ENCODE measurements at regions not wholly inside any gene's neighbourhood (a gene's known extent, or its start where the extent isn't known, plus 50 kb on each side); places are given as distances from the start of the nearest gene placed in this dataset.

DNA sequence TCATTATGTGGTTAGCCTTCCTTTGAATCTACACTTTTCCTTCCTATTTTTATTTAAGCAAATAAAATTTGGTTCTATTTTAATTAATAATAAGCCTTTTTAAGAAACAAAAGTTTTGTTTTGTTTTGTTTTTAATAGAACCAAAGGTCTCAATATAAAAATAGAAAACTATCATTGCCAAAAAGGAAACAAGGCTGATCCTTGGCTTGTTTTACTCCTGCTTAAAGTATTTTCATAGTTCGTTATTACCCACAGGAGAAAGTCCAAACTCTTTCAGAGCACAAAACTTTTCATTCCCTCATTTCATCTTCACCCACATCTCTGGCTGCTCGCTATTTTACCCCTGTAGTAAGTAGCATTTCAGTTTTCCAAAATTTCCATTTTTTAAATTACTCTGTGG lies 374.8 kb downstream of the SEMA3D start:
- DNase-seq: no peak
- H3K36me3 ChIP-seq: no peaks in the 10 kb centered on the region
- intact Hi-C loops (cut with DNase I): no loop called here
- no peaks in the 10 kb centered on the region for H3K27me3 ChIP-seq
- no peaks in the 10 kb centered on the region for H3K4me1 ChIP-seq (ENCODE audit: insufficient read depth)
- 4 to 16% (median 4%) methylated on average over 2 of the region's 2 CpGs for WGBS, 3 donors
- TF ChIP-seq, protein P1, sequence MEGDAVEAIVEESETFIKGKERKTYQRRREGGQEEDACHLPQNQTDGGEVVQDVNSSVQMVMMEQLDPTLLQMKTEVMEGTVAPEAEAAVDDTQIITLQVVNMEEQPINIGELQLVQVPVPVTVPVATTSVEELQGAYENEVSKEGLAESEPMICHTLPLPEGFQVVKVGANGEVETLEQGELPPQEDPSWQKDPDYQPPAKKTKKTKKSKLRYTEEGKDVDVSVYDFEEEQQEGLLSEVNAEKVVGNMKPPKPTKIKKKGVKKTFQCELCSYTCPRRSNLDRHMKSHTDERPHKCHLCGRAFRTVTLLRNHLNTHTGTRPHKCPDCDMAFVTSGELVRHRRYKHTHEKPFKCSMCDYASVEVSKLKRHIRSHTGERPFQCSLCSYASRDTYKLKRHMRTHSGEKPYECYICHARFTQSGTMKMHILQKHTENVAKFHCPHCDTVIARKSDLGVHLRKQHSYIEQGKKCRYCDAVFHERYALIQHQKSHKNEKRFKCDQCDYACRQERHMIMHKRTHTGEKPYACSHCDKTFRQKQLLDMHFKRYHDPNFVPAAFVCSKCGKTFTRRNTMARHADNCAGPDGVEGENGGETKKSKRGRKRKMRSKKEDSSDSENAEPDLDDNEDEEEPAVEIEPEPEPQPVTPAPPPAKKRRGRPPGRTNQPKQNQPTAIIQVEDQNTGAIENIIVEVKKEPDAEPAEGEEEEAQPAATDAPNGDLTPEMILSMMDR (IDR thresholded peaks at IDR 0.05): no peak
- no peak overlapping the region for H3K4me3 ChIP-seq
- H3K9me3 ChIP-seq: no peaks in the 10 kb centered on the region
- H3K27ac ChIP-seq: no peak overlapping the region

DNA sequence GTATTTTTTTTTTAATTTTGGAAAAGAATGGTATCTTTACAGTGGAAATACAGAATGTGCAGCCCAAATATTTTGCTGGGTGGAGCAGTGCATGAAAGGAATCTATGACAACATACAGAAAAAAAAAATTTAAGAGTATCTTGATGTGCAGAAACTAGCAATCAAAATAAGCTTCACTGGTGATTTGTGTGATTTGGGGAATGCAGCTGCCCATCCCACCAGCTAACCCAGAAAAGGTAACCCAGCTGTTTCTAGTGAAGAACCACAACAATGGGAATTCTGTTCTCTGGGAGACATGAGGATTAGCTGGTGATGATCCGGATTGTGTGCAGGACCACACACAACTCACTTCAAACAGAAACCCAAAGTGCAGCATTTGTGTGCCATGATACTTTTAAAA lies 375.5 kb downstream of the SEMA3D start:
- no peak for DNase-seq
- Histone ChIP-seq H3K4me3 (no peak overlapping the region), H3K4me1 (ENCODE audit: insufficient read depth) (no peaks in the 10 kb centered on the region), H3K9me3 (no peaks in the 10 kb centered on the region), H3K36me3 (no peaks in the 10 kb centered on the region), H3K27me3 (no peaks in the 10 kb centered on the region), H3K27ac (no peak overlapping the region)
- no peak for TF ChIP-seq EP300 (IDR thresholded peaks at IDR 0.05)
- TF ChIP-seq, protein P1 (IDR thresholded peaks at IDR 0.05): no peak
- no peak for TF ChIP-seq POLR2A (IDR thresholded peaks at IDR 0.05)
- WGBS, 3 donors: 3 to 23% (median 11%) methylated on average over 1 of the region's 1 CpG
- intact Hi-C loops (cut with DNase I): no loop called here

DNA sequence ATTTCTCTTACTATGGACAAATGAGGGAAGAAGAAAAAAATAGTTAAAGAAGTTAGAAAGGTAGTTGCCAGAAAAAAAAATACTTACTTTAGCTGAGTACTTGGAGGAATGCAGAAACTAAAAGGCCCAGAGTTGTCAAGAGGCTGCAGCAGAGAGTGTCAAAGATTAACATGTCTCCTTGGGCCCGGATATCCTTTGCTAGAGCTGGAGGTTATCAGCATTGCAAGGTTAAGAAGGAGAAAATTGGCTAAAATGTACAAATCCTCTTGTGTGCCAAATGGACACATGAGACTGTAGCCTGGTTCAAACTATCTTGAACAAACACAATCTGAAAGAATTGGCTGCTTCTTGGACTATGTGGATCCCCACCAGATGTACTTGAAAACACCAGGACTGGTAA lies 377.0 kb downstream of the SEMA3D start:
- Histone ChIP-seq H3K27ac (no peak overlapping the region), H3K27me3 (no peaks in the 10 kb centered on the region), H3K4me1 (ENCODE audit: insufficient read depth) (no peaks in the 10 kb centered on the region), H3K4me3 (no peak overlapping the region), H3K9me3 (no peaks in the 10 kb centered on the region), H3K36me3 (no peaks in the 10 kb centered on the region)
- TF ChIP-seq POLR2A (IDR thresholded peaks at IDR 0.05) (no peak), EP300 (IDR thresholded peaks at IDR 0.05) (no peak)
- TF ChIP-seq, protein P1 (IDR thresholded peaks at IDR 0.05): no peak
- no peak for DNase-seq
- WGBS, 3 donors: 8 to 17% (median 9%) methylated on average over 1 of the region's 1 CpG
- intact Hi-C loops (cut with DNase I): no loop called here

DNA sequence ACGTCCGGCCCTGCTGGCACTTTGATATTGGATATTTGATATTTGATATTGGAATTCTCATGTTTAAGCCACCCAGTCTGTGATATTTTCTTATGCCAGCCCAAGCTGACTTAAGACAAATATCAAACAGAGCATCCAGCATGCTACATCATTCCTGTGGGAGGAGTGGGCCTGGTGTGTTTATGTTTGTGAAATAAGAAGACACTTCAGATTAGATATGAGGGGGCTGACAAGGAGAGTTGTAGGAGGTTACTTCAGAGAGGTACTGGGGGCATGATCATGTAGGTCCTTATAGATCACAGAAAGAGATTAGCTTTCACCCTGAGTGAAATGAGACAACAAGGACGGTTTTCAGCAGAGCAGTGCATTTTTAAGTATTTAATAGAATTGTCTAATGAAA lies 382.9 kb downstream of the SEMA3D start:
- Histone ChIP-seq H3K36me3 (no peaks in the 10 kb centered on the region), H3K27me3 (no peaks in the 10 kb centered on the region), H3K4me1 (ENCODE audit: insufficient read depth) (no peaks in the 10 kb centered on the region), H3K27ac (no peak overlapping the region), H3K4me3 (no peak overlapping the region), H3K9me3 (no peaks in the 10 kb centered on the region)
- DNase-seq: no peak
- intact Hi-C loops (cut with DNase I): no loop called here
- TF ChIP-seq EP300 (IDR thresholded peaks at IDR 0.05) (no peak), POLR2A (IDR thresholded peaks at IDR 0.05) (no peak)
- TF ChIP-seq, protein P1 (IDR thresholded peaks at IDR 0.05): no peak
- 91 to 92% (median 92%) methylated on average over 3 of the region's 3 CpGs for WGBS, 3 donors

DNA sequence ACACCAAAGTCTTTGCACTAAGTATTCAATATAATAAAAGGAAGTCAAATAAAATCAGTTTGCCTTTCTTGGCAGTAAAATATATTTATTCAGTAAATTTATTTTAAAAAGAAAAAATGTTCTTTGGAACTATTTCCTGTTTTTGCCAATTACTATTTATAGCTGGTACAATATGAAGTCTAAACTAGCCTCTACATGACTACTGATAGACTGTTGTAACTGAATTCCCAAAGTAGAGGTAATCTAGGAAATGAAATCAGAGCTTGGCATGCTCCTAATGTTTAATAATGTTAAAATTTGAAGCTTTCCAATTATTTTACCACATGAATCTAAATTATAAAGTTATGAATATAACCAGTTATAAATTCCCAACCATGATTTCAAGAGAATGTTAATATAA lies 385.5 kb downstream of the SEMA3D start:
- Histone ChIP-seq H3K4me1 (ENCODE audit: insufficient read depth) (no peaks in the 10 kb centered on the region), H3K27me3 (no peaks in the 10 kb centered on the region), H3K9me3 (no peaks in the 10 kb centered on the region), H3K36me3 (no peaks in the 10 kb centered on the region), H3K4me3 (no peak overlapping the region), H3K27ac (no peak overlapping the region)
- intact Hi-C loops (cut with DNase I): no loop called here
- TF ChIP-seq, protein P1 (IDR thresholded peaks at IDR 0.05): no peak
- no peak for TF ChIP-seq EP300 (IDR thresholded peaks at IDR 0.05)
- no peak for TF ChIP-seq POLR2A (IDR thresholded peaks at IDR 0.05)
- no peak for DNase-seq

Measured in ovary (tissue), 7 donors.